ENCODE measurements at regions not wholly inside any gene's neighbourhood (a gene's known extent, or its start where the extent isn't known, plus 50 kb on each side); places are given as distances from the start of the nearest gene placed in this dataset.
"Not testable (repeated sequence)": the region's sequence is repeated elsewhere in the genome, so short reads cannot be mapped to it uniquely, and the experiment has no call there.

DNA sequence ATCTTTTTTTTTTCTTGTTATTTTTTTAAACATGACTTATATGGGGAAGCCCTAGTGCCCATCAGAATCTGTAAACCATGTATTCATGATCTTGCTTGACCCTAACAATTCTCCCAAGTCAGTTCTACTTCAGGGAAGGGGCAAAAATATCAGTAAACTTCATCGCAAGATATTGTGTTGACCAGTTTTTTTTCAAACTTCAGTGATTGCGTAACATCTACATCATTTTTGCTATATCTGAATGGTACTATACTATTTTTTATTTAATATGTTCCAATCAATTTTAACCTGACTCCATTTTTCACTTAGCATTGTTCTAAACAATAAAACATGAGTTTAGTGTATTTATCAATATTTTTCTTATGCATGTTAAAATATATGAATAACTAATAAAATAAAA, 221.2 kb downstream of the NKX6-1 start:
- no peak for DNase-seq

- no peak for DNase-seq
Measured at GRCh38 chr4:84276752-84277151, 222.3 kb downstream of the NKX6-1 start.

DNA sequence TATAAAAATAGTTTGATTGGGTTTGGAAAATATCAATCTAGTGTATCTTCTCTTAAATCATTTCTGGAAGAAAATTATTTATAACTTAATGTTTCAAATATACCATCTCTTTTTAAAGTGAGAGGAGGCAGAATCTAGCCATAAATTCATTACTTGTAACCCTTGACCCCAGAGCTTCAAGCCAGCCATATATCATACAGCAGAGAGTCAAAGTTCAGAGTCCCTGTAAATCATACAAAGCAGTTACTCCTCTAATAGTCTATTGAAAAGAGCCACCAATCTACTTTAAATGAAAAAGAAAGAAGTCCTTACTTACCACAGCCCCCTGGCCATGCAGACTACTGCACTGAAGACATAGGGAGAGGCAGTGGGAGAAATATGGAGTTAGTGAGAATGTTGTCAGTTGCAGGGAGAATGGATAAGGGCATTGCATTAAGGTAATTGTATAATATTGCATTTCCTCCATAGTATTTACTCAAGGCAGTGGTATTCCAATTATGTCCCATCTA, 229.5 kb downstream of the NKX6-1 start:
- DNase-seq, result no peak

DNA sequence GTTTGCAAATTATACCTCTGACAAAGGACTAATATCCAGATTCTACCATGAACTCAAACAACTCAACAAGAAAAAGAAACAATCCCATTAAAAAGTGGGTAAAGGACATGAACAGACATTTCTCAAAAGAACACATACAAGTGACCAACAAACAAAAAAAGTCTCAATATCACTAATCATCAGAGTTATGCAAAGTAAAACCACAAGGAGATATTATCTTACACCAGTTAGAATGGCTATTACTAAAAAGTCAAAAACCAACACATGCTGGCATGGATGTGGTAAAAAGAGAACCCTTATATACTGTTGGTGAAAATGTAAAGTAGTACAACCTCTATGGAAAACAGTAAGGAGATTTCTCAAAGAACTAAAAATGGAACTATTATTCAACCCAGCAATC, 234.4 kb downstream of the NKX6-1 start:
- no peak for DNase-seq

DNA sequence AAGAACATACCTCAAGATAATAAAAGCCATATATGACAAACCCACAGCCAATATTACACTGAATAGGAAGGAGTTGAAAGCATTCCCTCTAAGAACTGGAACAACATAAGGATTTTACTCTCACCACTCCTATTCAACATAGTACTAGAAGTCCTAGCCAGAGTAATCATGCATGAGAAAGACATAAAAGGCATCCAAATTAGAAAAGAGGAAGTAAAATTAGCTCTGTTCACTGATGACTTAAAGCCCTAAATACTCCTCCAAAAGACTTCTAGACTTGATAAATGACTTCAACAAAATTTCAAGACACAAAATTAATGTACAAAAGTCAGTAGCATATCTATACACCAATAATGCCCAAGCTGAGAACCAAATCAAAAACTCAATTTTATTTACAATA, 235.7 kb downstream of the NKX6-1 start:
- no peak for DNase-seq

GRCh38 chr4:84260495-84260894, 238.6 kb downstream of the NKX6-1 start:
- no peak for DNase-seq

DNA sequence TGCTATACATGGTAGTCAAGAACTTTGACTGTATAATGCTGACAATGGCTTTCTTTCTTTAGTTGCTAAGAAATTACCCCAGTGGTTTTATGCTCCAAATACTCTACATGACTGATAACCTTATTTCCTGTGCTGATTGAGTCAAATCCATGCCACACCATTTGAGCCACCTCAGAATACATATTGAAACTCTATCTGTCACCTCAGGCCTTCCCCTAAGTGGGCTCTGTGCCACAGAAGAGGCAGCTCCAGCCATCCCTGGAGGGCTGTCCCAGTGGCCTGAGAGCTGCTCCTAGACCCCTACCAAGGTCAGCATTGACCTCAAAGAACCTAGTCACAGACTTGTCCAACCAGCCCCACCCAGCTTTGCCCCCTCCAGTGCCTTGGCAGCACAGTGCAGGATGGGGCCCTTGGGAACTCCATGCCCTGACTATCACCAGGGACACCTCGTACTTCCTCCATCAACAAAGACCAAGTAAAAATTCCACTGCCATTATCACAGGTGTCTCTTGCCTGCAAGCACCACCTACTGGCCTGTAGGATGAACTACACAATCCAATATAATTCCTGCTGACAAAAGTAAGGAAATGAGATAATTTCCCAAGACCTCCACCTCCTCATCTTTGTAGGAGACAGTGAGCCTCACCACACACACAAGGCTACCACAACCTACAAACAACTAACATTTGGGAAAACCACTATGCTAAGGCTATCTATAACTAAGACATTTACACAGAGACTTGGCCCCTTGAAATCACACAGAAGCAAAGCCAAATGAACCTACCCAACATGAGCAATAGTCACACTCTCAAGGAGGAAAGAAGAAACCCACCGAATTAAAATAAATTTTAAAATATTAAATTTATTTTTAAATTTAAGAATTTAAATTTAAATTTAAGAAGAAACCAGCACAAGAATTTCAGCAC, 239.9 kb downstream of the NKX6-1 start:
- DNase-seq, result no peak

GRCh38 chr4:84254537-84254936, 244.6 kb downstream of the NKX6-1 start:
- no peak for DNase-seq

- DNase-seq, result no peak
Measured at GRCh38 chr4:84249521-84249920, 249.6 kb downstream of the NKX6-1 start.

DNA sequence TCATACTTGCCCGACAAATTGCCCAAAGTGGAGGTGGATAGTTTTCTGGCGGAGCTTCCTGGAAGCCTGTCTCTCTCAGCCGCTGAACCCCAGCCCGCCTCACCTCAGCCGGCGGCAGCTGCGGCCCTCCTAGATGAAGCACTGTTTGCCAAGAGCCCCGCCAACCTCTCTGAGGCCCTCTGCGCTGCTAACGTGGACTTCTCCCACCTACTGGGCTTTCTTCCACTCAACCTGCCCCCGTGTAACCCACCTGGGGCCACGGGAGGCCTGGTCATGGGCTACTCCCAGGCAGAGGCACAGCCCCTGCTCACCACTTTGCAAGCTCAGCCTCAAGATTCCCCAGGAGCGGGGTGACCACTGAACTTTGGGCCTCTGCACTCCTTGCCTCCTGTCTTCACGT, 254.1 kb downstream of the NKX6-1 start:
- DNase-seq, result not testable (repeated sequence)

DNA sequence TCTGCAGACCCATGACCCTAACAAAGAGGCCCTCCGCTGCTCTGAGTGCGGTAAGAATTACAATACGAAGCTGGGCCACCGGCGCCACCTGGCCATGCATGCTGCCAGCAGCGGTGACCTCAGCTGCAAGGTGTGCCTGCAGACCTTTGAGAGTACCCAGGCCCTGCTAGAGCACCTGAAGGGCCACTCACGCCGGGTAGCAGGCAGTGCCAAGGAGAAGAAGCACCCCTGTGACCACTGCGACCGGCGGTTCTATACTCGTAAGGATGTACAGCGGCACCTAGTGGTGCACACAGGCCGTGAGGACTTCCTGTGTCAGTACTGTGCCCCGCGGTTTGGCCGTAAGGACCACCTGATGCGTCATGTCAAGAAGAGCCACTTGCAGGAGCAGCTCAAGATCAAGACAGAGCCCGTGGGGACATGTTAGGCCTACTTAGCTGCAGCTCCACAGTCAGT, 254.7 kb downstream of the NKX6-1 start:
- DNase-seq, result peak in 1 of 14 donors; percentile 1

- DNase-seq, result no peak
Measured at GRCh38 chr4:84243685-84244084, 255.4 kb downstream of the NKX6-1 start.

DNA sequence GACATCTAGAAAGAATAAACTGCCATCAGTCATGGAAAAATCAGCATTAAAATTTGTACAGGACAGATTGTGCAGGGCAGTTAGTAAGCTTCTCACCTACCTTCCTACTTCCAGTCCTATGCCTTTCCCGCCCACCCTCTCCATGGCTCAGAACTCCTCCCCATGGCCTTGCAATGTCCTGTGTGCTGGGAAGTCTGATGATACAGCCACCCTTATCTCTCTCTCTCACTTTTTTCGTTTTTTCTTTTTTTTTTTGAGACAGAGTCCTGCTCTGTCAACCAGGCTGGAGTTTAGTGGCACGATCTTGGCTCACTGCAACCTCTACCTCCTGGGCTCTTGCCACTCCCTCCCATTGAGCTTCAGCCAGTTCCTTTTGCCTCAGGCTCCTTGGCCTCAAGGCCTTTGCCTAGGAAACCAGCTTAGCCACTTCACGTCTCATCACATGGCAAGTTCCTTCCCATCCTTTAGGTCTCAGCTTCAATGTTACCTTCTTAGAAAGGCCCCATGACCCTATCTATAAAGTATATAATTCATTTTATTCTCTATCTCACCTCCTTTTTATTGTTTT, 259.7 kb downstream of the NKX6-1 start:
- DNase-seq, result no peak

- DNase-seq, result no peak
Measured at GRCh38 chr4:84238247-84239090, 260.6 kb downstream of the NKX6-1 start.

DNA sequence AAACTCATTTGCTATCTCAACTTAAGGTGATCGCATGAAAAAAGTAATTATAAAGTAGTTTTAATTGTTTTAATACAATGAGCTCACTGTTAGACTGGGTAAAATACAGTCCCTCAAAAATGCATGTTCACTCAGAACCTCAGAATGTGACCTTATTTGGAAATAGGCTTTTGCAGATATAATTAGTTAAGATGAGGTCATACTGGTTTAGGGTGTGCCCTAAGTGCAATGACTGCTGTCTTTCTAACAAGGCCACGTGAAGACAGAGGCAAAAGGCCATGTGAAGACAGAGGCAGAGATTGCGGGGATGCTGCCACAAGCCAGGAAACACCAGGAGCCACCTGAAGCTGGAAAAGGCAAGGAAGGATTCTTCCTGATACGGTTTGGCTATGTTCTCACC, 262.1 kb downstream of the NKX6-1 start:
- no peak for DNase-seq

- no peak for DNase-seq
Measured at GRCh38 chr4:84235126-84235944, 263.8 kb downstream of the NKX6-1 start.

DNA sequence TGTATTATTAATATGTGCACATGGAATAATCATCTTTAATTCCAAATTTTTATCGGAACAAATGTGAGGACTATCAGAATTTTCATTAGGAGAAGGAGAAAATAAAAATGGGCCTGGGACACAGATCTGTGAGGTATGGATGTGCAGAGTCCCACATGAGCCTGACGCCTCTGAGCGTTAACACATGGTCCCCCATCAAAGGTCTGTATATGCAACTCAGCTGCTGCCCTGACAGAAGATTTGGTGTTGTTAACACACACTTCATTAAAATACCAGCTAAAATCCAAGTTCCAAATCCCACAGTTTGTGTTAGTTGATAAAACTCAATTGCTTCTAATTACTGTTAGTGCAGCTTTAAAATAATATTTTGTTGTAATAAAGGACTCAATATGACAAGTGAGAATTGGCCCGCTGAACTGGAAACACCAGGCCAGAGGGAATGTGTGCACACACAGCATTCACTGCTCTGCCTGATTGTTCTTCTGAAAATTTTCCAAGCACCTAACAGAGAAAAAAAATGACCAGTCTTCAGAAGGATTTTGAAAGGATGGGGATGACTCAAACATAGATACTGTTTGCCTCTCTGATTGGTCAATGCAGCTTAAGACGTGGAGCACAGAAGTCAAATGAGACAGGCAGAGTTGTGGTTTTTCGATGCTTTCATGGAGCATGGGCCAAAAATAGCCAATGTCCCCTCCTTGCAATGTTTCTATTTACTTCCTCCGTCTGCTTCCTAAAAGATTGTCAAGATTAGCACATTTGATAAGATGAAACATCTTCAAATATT, 266.6 kb downstream of the NKX6-1 start:
- DNase-seq, result no peak

- no peak for DNase-seq
Measured at GRCh38 chr4:84231539-84232055, 267.5 kb downstream of the NKX6-1 start.

GRCh38 chr4:84224522-84224921, 274.6 kb downstream of the NKX6-1 start:
- DNase-seq, result no peak

DNA sequence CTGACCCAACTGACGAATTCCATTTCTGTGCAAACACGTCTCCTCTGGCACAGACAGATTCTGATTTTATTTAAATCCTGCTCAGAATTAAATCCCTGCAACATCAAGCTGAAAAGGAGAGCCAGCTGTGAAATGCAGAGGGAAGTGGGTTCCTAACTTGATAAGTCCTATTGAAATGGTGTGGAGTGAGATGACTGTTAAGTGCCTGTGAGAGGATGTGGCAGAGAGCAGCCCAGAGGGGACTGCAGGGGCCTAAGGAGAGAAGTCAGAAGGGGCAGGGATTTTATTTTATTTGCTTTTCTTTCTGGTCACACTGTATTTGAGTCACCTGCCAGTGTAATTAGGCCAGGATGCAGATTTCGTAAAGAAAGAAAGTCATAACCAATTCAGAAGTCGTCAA, 277.4 kb downstream of the NKX6-1 start:
- DNase-seq, result no peak

GRCh38 chr4:84220990-84221389, 278.1 kb downstream of the NKX6-1 start:
- no peak for DNase-seq

Measured in C1 segment of cervical spinal cord (tissue), 14 donors.